Central memory CD8-positive, alpha-beta T cell (primary cell): ENCODE measurements at regions not wholly inside any gene's neighbourhood (a gene's known extent, or its start where the extent isn't known, plus 50 kb on each side); places are given as distances from the start of the nearest gene placed in this dataset.

Source experiments
- ATAC-seq: fragments of 150-1000 bp; cut with Tn5 transposase; replicated peaks from 2 replicates; pipeline ENCODE4 v1.10.0; 2022; ENCODE audit warnings: mild to moderate bottlenecking, moderate FRiP score, moderate number of reproducible peaks; ENCODE audit not compliant: poor library complexity, severe bottlenecking; ENCODE audit errors: extremely low read depth
- DNase-seq, 2 donors: peaks; one replicate each; pipeline ENCODE4 v3.0.0; 2021; ENCODE audit warnings: low spot score in 2 of 2
- H3K27ac Mint-ChIP-seq: one replicate; pipeline ENCODE4 v1.8.0; 2022; ENCODE audit warnings: low read depth, mild to moderate bottlenecking, moderate library complexity, mixed read lengths
- H3K27me3 Mint-ChIP-seq: one replicate; pipeline ENCODE4 v1.8.0; 2022; ENCODE audit warnings: mixed read lengths
- H3K36me3 Mint-ChIP-seq: one replicate; pipeline ENCODE4 v1.8.0; 2022; ENCODE audit warnings: mild to moderate bottlenecking, moderate library complexity, mixed read lengths; ENCODE audit not compliant: insufficient read depth
- H3K4me1 Mint-ChIP-seq: one replicate; pipeline ENCODE4 v1.8.0; 2022; ENCODE audit warnings: mixed read lengths
- H3K4me3 Mint-ChIP-seq: one replicate; pipeline ENCODE4 v1.8.0; 2022; ENCODE audit warnings: mild to moderate bottlenecking, moderate library complexity, mixed read lengths
- H3K9me3 Mint-ChIP-seq: one replicate; pipeline ENCODE4 v1.8.0; 2022; ENCODE audit warnings: mixed read lengths

DNA sequence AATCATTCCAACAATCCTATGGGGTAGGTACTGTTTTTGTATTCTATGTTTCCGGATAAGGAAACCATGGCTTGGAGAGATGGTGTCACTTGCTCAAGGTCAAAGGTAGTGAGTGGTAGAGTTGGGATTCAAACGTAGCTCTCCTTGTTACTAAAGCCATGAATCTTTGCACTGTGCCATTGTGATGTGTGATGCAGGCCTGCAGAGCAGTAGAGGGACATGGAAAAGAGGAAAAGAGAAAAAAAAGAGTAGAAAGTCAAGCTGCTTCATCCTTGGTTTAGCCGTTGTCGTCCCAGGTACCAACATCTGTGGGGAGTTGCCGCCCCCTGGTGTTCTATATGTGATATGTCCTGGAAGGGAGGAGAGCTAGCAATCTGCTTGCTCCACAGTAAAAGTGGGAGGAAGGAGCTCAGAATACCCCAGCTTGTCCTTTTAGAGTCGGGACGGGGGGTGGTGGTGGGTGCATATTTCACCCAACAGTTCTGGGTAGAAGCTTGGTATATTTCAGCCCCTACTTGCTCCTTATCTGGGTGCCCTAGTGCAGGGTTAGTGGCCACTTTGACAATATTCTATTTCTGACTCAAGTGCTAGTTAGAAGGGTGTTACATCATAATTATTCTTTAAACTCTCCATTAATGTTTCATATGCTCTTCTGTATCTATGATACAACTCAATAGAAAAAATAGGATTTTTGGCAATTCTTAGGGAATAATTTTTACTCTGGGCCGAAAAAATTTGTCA, 98.4 kb downstream of the EBNA1BP2 start:
- peaks cover 2% of the 10 kb centered on the region for H3K36me3 Mint-ChIP-seq
- ATAC-seq (peak; percentile 64), DNase-seq (peak; percentile 64 to 68)
- no peak overlapping the region for H3K27ac Mint-ChIP-seq
- H3K27me3 Mint-ChIP-seq, result no peaks in the 10 kb centered on the region
- no peaks in the 10 kb centered on the region for H3K9me3 Mint-ChIP-seq
- H3K4me1 Mint-ChIP-seq, result peaks cover 5% of the 10 kb centered on the region
- no peak overlapping the region for H3K4me3 Mint-ChIP-seq

GRCh38 chr1:43072314-43072713, 99.8 kb downstream of the EBNA1BP2 start:
- ATAC-seq (no peak), DNase-seq (no peak)
- no peak overlapping the region for H3K27ac Mint-ChIP-seq
- peaks cover 2% of the 10 kb centered on the region for H3K36me3 Mint-ChIP-seq
- peaks cover 5% of the 10 kb centered on the region for H3K4me1 Mint-ChIP-seq
- H3K9me3 Mint-ChIP-seq, result no peaks in the 10 kb centered on the region
- H3K4me3 Mint-ChIP-seq, result no peak overlapping the region
- no peaks in the 10 kb centered on the region for H3K27me3 Mint-ChIP-seq

DNA sequence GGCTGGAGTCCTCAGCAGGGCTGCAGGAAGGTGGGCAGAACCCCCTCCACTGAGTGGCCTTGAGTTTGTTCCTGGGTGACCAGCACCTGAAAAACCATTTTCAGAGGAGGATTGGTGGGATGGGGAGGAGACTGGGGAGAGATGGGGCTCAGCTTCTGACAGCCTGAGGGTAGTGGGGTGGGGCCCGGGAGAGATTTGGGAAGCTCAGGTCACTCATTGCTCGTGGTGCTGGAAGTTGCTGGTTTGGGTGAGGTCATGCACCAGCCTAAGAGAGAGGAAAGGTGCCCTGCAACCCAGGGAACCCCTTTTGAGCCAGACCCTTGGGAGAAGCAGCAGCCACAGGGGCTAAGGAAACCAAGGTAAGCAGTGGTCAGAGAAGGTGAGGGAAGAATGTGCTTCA, 100.8 kb downstream of the EBNA1BP2 start:
- peaks cover 4% of the 10 kb centered on the region for H3K36me3 Mint-ChIP-seq
- DNase-seq (no peak), ATAC-seq (no peak)
- no peak overlapping the region for H3K4me3 Mint-ChIP-seq
- H3K4me1 Mint-ChIP-seq, result peaks cover 5% of the 10 kb centered on the region
- H3K27ac Mint-ChIP-seq, result peak overlapping the region; percentile 9
- no peaks in the 10 kb centered on the region for H3K27me3 Mint-ChIP-seq
- H3K9me3 Mint-ChIP-seq, result no peaks in the 10 kb centered on the region

DNA sequence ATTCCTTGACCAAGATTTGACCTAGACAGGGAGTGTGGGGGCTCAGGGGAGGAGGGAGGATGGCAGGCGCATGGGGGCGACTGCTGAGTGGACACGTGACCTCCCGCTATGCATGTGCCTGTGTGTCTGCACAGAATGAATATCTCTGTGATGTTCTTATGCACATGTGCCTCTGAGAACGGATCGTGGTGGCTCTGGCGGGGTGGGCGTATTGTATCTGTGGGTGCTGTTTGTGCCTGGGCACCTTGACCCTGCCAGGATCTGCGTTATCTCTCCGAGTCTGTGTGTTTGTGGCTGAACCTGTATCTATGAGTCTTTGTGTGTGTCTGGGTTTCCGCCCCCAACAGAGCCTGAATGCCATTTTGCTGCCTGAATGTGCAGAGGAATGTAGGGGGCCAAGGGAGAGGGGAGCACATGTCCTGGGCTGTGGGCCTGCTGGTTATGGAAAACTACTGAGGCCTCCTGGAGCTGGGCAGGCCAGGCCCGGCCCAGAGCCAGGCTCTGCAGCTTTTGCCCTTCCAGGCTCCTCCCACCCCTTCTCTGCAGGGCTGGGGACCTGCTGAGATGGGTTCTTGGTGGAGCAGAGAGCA, 102.5 kb downstream of the EBNA1BP2 start:
- ATAC-seq, result no peak
- Mint-ChIP-seq H3K4me3 (peak overlapping the region; percentile 12), H3K36me3 (peaks cover 4% of the 10 kb centered on the region), H3K27me3 (no peaks in the 10 kb centered on the region), H3K9me3 (no peaks in the 10 kb centered on the region), H3K27ac (no peak overlapping the region), H3K4me1 (peaks cover 5% of the 10 kb centered on the region)
- no peak for DNase-seq

- DNase-seq (no peak), ATAC-seq (no peak)
- no peak overlapping the region for H3K4me3 Mint-ChIP-seq
- no peaks in the 10 kb centered on the region for H3K27me3 Mint-ChIP-seq
- no peaks in the 10 kb centered on the region for H3K9me3 Mint-ChIP-seq
- no peak overlapping the region for H3K27ac Mint-ChIP-seq
- H3K4me1 Mint-ChIP-seq, result peaks cover 5% of the 10 kb centered on the region
- peaks cover 4% of the 10 kb centered on the region for H3K36me3 Mint-ChIP-seq
Measured at GRCh38 chr1:43068911-43069310, 103.2 kb downstream of the EBNA1BP2 start.

GRCh38 chr1:43067977-43068751, 103.9 kb downstream of the EBNA1BP2 start:
- peaks cover 4% of the 10 kb centered on the region for H3K36me3 Mint-ChIP-seq
- H3K4me3 Mint-ChIP-seq, result peak overlapping the region; percentile 57
- DNase-seq (no peak), ATAC-seq (no peak)
- H3K4me1 Mint-ChIP-seq, result no peaks in the 10 kb centered on the region
- no peaks in the 10 kb centered on the region for H3K27me3 Mint-ChIP-seq
- H3K9me3 Mint-ChIP-seq, result no peaks in the 10 kb centered on the region
- no peak overlapping the region for H3K27ac Mint-ChIP-seq

- H3K36me3 Mint-ChIP-seq, result peaks cover 4% of the 10 kb centered on the region
- H3K4me1 Mint-ChIP-seq, result no peaks in the 10 kb centered on the region
- peak overlapping the region; percentile 57 for H3K4me3 Mint-ChIP-seq
- no peaks in the 10 kb centered on the region for H3K27me3 Mint-ChIP-seq
- H3K9me3 Mint-ChIP-seq, result no peaks in the 10 kb centered on the region
- no peak overlapping the region for H3K27ac Mint-ChIP-seq
- ATAC-seq, result no peak
- DNase-seq, result no peak
Measured at GRCh38 chr1:43067233-43067745, 104.8 kb downstream of the EBNA1BP2 start.

- no peak overlapping the region for H3K4me3 Mint-ChIP-seq
- H3K36me3 Mint-ChIP-seq, result peaks cover 4% of the 10 kb centered on the region
- no peaks in the 10 kb centered on the region for H3K9me3 Mint-ChIP-seq
- no peak for DNase-seq
- H3K4me1 Mint-ChIP-seq, result no peaks in the 10 kb centered on the region
- no peaks in the 10 kb centered on the region for H3K27me3 Mint-ChIP-seq
- no peak for ATAC-seq
- H3K27ac Mint-ChIP-seq, result no peak overlapping the region
Measured at GRCh38 chr1:43066578-43066977, 105.5 kb downstream of the EBNA1BP2 start.

DNA sequence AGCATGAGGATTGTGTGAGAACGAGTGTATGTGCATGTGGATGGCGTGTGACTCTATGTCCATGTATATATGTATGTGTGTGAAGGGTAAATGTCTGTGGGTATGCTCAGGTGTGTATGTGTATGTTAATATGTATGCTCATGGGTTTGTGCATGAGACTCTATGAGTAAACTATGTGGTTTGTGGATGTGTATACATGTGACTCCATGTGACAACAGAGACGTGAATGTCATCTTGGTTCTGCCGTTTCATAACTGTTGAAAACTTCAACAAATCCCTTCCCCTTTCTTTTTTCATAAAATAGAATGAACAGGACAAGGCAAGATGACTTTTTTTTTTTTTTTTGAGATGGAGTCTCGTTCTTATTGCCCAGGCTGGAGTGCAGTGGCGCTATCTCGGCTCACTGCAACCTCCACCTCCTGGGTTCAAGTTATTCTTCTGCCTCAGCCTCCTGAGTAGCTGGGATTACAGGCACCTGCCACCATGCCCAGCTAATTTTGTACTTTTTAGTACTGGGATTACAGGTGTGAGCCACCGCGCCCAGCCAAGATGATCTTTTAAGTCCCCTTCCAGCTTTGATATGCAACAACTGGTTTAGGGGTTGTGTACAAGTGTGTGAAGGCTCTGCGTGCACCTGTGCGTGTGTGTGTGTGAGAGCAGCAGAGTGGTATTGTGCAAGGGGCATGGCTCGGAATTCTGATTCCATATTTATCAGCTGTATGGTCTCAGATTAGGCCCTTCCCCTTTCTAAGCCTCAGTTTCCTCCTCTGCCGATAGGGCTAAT, 106.3 kb downstream of the EBNA1BP2 start:
- no peak for DNase-seq
- Mint-ChIP-seq H3K27me3 (no peaks in the 10 kb centered on the region), H3K4me1 (no peaks in the 10 kb centered on the region), H3K27ac (no peak overlapping the region), H3K9me3 (no peaks in the 10 kb centered on the region), H3K36me3 (peaks cover 2% of the 10 kb centered on the region), H3K4me3 (no peak overlapping the region)
- no peak for ATAC-seq

DNA sequence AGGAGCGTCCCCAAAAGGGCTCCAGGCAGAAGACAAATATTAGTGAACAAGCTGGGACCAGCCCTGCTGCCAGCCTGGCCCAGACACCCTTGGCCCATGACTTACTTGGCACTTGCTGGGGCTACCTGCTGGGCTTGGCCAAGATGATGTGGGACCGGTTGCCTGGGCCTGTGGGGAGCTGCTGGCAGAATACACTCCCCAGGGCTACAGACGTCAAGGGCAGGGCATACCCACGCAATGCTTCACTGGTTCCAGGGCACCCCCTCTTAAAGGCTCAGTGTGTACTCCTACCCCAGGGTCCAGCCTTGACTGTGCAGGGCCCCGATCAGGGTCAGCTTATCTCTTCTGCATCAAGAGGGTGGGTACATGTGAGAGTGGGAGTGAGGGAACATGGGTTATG, 106.5 kb upstream of the SLC2A1 start:
- Mint-ChIP-seq H3K4me3 (no peak overlapping the region), H3K36me3 (peaks cover 2% of the 10 kb centered on the region), H3K27ac (no peak overlapping the region), H3K9me3 (no peaks in the 10 kb centered on the region), H3K4me1 (no peaks in the 10 kb centered on the region), H3K27me3 (peaks cover 4% of the 10 kb centered on the region)
- ATAC-seq (no peak), DNase-seq (no peak)

- H3K27ac Mint-ChIP-seq, result no peak overlapping the region
- peaks cover 2% of the 10 kb centered on the region for H3K36me3 Mint-ChIP-seq
- H3K9me3 Mint-ChIP-seq, result no peaks in the 10 kb centered on the region
- ATAC-seq (no peak), DNase-seq (no peak)
- no peak overlapping the region for H3K4me3 Mint-ChIP-seq
- no peaks in the 10 kb centered on the region for H3K4me1 Mint-ChIP-seq
- H3K27me3 Mint-ChIP-seq, result peaks cover 16% of the 10 kb centered on the region
Measured at GRCh38 chr1:43063394-43064219, 104.9 kb upstream of the SLC2A1 start.
